ENCODE measurements at regions not wholly inside any gene's neighbourhood (a gene's known extent, or its start where the extent isn't known, plus 50 kb on each side); places are given as distances from the start of the nearest gene placed in this dataset.

GRCh38 chr2:8469709-8470493 is 212.0 kb upstream of the ID2 start:
- TF ChIP-seq, protein P1, sequence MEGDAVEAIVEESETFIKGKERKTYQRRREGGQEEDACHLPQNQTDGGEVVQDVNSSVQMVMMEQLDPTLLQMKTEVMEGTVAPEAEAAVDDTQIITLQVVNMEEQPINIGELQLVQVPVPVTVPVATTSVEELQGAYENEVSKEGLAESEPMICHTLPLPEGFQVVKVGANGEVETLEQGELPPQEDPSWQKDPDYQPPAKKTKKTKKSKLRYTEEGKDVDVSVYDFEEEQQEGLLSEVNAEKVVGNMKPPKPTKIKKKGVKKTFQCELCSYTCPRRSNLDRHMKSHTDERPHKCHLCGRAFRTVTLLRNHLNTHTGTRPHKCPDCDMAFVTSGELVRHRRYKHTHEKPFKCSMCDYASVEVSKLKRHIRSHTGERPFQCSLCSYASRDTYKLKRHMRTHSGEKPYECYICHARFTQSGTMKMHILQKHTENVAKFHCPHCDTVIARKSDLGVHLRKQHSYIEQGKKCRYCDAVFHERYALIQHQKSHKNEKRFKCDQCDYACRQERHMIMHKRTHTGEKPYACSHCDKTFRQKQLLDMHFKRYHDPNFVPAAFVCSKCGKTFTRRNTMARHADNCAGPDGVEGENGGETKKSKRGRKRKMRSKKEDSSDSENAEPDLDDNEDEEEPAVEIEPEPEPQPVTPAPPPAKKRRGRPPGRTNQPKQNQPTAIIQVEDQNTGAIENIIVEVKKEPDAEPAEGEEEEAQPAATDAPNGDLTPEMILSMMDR (IDR thresholded peaks at IDR 0.05) = no peak
- no peak for TF ChIP-seq POLR2A (IDR thresholded peaks at IDR 0.05)

All from heart left ventricle (tissue), 13 donors.